Anterior cingulate cortex (tissue), 58 donors: ENCODE measurements at regions not wholly inside any gene's neighbourhood (a gene's known extent, or its start where the extent isn't known, plus 50 kb on each side); places are given as distances from the start of the nearest gene placed in this dataset.
"Not testable (repeated sequence)": the region's sequence is repeated elsewhere in the genome, so short reads cannot be mapped to it uniquely, and the experiment has no call there.

ENCODE experiments used
- DNase-seq, 58 donors: peaks; one replicate each; lab custom pipeline; 2025; lab: John Stamatoyannopoulos, UW

- DNase-seq: peak in 4 of 58 donors; percentile 5 to 19 (median 14)
Observed at GRCh38 chr7:47191876-47192291, 390.0 kb downstream of the TNS3 start.

DNA sequence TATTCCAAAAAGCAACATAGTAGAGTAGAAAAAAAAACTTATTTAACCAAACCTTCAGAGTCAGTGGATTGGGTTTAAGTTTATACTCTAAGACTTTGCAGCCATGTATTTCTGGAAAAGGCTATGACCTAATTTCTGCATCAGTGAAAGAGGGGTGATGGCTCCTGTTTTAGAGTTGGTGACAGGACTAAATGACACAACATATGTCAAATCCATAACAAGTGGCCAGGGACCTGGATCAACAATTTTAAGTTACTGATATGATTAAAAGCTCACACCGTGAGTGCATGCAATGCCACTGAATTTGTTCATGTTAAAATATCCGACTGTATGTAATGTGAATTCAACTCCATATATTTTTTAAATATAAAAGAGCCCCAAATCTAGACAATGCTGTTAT, 390.6 kb downstream of the TNS3 start:
- DNase-seq: no peak

GRCh38 chr7:47190462-47190861, 391.4 kb downstream of the TNS3 start:
- DNase-seq: peak in 17 of 58 donors; percentile 8 to 58 (median 31)

DNA sequence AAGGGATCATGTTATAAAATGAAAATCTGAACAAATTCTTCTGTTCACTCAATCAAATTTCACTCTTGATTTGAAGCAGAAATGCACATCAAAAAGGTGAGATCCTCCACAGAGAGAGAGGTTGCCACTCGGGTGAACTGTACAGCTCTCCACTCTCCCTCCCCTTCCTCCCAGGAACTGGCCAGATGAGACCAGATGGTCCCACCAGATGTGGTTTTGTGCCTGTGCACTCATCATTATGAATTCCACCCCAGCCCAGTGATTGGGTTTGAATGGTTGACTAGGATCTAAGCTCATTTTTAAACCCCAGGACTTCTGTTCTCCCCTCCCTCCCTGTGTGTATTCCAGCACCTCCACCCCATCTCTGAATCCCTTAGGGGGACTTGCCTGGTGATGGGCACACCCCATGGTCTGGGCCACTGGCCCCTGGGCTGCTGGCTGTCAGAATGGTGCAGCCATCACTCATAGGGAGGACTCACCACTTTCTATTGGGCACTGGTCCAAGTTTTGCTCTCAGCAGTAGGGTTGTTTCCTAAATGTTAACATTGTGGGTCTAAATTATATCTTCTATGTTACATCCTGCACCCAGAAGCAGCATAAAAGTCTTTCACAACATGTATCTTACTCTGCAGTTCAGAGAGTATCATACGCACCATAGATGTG, 393.1 kb downstream of the TNS3 start:
- no peak for DNase-seq

- DNase-seq: no peak
Observed at GRCh38 chr7:47188136-47188535, 393.8 kb downstream of the TNS3 start.

DNA sequence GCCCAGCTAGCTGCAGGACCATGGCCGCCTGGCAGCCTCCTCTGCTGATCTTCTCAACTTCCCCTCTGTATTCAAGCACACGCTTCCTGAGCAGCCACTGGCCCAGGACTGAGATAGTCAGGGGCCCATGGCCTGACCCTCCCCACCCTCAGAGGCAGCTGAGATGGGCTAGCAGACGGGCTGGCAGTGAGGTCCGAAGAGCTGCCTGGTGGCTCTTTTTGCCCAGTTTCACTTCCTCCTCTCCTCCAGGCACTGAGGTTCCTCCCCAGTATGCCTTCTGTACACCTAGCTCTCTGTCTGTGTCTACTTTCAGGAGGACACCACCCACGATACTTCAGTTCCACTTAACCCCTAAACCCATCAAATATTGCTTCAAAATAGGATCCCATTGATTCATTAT, 395.6 kb downstream of the TNS3 start:
- DNase-seq: peak in 9 of 58 donors; percentile 12 to 48 (median 21)

DNA sequence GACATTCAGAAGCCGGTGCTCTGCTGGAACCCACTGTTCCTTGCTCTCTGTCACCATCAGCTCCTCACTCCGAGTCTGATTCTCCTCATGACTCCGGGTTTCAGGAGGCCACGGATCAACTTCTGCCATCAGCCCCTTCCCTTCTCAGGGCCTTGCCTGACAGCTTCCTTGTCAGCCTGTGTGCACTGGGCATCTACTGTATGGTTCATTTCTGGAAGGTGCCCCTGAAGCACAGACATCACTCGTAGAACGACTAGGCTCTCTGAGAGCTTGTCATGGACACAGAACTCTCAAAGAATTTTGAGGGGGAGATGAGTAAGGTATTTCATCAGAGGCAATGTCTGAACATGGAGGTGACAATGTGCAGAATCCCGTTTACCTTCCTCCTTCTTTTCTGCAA, 396.1 kb downstream of the TNS3 start:
- DNase-seq: no peak

GRCh38 chr7:47185170-47185569, 396.7 kb downstream of the TNS3 start:
- DNase-seq: no peak

DNA sequence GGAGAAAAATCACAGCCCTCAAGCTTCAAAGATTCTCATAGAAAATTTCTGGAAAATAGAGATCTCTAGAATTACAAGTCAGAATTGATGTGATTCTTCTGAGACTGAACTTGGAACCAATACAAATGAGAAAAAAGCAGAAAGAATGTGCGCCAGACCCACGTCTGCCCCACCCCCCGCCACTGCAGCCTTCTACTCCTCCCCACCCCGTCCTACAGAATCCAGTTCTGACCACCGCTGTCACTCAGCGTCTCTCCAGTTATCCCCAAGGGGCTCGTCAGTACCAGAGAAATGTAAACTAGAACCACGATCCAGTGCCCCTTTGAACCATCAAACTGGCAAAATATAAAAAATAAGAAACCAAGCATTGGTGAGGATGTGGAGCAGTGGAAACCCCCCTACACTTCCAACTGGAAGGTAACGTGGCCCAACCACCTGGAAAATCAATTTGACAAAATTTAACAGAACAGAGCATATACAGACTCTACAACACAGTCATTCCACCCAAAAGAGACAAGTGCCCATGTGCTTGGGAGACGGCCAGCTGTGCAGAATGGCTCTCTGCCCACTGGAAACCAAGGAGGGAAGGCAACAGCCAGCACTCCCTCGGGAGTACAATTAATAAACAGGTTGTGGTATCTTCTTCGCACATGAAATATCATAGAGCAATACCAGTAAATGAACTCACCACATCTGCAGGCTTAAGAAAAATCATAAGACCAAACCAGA, 397.9 kb downstream of the TNS3 start:
- DNase-seq: peak in 9 of 58 donors; percentile 16 to 38 (median 21)

DNA sequence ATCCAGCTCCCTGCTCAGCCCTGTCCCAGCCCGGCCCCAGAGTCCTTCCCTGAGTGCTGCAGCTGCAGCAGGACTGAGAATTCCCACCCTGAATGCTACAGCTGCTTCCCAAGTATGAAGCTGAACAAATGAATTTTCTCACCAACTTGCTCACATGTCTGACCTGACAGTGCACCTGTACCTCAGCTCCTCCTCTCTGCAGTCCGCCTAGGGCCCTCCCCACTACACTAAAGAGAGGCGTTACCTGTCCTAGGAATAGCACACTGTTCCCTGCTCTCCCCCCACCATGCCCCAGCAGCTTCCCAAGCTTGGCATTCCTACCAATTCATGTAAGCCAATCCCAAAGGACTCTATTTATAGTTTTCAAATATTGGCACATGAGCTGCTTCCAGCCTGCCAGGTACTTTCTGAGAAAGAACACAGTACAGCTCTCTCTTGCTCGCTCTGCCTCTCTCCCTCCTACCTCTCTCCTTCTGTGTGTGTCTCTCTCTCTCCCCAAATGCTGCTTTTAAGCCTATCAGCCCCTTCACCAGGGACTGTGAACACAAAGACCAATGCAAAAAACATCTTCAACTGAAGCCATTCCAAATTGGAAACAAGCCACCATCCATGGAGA, 400.1 kb downstream of the TNS3 start:
- peak in 6 of 58 donors; percentile 6 to 49 (median 29) for DNase-seq

- DNase-seq: no peak
Observed at GRCh38 chr7:47180516-47180826, 401.4 kb downstream of the TNS3 start.

DNA sequence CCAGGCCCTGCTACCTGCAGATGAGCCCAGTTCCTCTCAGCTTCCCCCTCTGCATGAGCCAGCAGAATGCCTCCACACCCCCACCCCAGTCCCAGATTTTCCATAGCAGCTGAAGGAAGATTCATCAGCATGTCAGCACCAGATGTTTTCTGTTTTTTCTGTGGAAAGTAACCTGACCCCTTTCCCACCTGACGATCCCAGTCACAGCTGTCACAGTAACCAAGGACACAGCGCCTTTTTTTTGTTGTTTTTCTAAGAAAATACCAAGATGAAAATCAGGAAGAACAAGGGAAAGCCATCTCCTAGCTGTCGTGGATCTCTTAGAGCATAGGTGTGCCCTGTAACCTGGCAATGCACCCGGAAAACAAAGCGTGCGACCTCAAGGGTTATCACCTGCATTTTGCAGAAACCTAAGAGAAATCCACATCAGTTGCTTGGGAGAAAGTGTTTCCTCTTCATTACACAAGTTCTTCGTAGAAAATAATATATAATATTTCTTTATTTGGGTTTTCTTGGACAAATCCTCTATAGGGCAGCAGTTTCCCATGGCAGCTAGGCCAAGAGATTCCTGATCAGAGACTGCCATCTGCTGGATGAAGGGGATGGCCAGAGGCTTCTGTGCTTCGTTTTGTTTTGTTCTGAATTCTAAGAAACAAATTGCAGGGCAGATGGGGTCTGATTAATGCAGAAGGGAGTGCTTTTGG, 401.9 kb downstream of the TNS3 start:
- peak in 25 of 58 donors; percentile 11 to 66 (median 27) for DNase-seq

GRCh38 chr7:47172602-47173539, 409.0 kb downstream of the TNS3 start:
- DNase-seq: not testable (repeated sequence)

GRCh38 chr7:47170516-47170915, 411.4 kb downstream of the TNS3 start:
- no peak for DNase-seq

- DNase-seq: no peak
Observed at GRCh38 chr7:47154791-47155190, 427.1 kb downstream of the TNS3 start.

DNA sequence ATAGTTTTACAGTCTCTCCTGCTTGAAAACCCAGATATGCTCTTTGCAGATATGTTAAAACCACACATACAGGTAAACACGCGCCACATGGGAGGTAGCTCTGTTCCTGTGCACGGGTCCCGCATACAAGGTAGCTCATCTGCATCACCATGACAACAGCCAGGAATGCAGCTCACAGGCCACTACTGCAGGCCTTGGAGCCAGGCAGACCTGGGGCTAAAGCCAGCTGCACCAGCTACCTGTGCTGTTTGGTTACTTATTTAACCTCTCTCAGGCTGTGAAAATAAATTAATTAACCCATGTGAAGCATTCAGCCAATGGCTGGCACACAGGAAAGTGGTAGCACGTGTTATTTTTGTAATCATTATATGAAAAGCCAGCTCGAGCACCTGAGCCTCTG, 428.3 kb downstream of the TNS3 start:
- DNase-seq: no peak

DNA sequence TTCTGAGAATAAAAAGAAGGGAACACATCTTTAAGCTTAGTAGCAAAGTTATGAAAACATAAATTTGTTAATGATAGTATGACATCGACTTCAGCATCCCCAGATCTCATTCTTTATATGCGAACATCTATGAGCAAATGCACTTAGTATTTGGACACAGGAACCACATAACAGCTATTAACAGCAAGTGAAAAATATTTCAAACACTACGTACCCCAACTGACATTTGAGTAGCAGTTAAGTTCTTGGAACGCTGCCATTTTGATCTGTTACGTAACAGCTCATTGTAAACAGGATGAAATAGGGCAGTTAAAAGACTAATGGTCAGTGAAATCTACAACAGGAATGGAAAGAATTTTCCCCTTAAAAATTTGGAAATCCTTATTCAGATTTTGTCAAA, 428.9 kb downstream of the TNS3 start:
- DNase-seq: no peak

DNA sequence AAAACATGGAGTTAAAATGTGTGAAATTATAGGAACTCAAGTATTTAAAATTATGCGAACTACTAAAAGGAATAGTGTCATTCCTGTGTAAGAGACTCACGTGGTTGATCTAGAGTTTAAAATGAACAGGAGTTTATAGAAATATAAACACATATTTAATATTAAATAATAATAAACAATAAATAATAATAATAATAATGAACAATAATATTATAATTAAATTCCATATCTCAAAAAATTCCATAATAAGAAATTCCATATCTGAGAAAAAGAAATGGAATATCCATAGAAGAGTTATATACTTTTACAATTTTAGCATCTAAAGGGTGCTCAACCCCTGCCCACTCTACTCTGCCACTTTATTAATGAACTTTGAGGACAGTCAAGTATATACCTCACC, 429.6 kb downstream of the TNS3 start:
- DNase-seq: no peak

- DNase-seq: no peak
Observed at GRCh38 chr7:47150497-47151260, 431.2 kb downstream of the TNS3 start.
